ENCODE measurements at regions not wholly inside any gene's neighbourhood (a gene's known extent, or its start where the extent isn't known, plus 50 kb on each side); places are given as distances from the start of the nearest gene placed in this dataset.

DNA sequence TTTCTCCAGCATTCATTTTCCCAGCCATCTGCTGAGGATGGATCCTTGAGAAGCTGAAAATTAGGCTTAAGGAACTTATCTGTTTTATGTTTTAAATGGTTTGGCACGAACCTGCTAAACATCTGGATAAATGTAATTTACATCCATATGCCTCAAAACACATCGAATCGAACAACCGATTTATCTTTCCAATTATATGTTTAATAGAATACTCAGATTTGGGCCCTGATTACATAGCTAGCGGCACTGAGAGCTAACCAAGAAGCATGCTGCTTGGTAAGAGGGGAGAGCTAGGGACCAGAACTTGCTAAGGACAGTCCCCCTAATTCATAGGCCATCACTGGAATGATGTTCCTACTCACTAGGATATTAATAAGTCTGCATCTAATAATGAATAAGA, 144.4 kb downstream of the BUB3 start:
- Histone ChIP-seq H3K36me3 (ENCODE audit: control insufficient read depth, insufficient read depth, low read length) (no peaks in the 10 kb centered on the region), H3K27me3 (ENCODE audit: control insufficient read depth, insufficient read depth, low read length) (no peaks in the 10 kb centered on the region), H3K4me3 (ENCODE audit: low read depth, low read length) (no peak overlapping the region)
- no peak for FAIRE-seq
- TF ChIP-seq, protein P1, sequence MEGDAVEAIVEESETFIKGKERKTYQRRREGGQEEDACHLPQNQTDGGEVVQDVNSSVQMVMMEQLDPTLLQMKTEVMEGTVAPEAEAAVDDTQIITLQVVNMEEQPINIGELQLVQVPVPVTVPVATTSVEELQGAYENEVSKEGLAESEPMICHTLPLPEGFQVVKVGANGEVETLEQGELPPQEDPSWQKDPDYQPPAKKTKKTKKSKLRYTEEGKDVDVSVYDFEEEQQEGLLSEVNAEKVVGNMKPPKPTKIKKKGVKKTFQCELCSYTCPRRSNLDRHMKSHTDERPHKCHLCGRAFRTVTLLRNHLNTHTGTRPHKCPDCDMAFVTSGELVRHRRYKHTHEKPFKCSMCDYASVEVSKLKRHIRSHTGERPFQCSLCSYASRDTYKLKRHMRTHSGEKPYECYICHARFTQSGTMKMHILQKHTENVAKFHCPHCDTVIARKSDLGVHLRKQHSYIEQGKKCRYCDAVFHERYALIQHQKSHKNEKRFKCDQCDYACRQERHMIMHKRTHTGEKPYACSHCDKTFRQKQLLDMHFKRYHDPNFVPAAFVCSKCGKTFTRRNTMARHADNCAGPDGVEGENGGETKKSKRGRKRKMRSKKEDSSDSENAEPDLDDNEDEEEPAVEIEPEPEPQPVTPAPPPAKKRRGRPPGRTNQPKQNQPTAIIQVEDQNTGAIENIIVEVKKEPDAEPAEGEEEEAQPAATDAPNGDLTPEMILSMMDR (IDR thresholded peaks at IDR 0.05; ENCODE audit: insufficient read depth, low read length, severe bottlenecking) = no peak
- no peak for DNase-seq (ENCODE audit: low read depth)

DNA sequence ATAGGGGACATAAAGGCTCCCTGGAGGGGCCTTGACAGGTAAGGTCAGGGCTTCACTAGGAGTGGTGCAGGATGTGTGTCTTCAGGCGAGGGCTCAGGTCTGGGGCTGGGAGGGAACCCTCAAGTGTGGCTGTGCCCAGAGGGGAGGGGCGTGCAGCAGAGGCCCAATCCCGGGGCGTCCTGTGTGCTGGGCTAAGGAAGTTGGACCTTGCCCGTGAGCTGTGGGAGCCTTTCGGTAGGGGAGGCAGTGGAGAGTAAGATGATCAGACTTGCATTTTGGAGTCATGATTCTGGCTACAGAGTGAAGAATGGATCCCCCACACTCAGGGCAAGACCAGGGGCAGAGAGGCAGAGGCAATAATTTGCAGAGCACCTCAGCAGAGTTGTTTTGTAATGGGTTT, 145.4 kb downstream of the BUB3 start:
- no peaks in the 10 kb centered on the region for H3K36me3 ChIP-seq (ENCODE audit: control insufficient read depth, insufficient read depth, low read length)
- FAIRE-seq = no peak
- H3K27me3 ChIP-seq (ENCODE audit: control insufficient read depth, insufficient read depth, low read length) = no peaks in the 10 kb centered on the region
- TF ChIP-seq, protein P1 (IDR thresholded peaks at IDR 0.05; ENCODE audit: insufficient read depth, low read length, severe bottlenecking) = no peak
- H3K4me3 ChIP-seq (ENCODE audit: low read depth, low read length) = no peak overlapping the region
- no peak for DNase-seq (ENCODE audit: low read depth)

DNA sequence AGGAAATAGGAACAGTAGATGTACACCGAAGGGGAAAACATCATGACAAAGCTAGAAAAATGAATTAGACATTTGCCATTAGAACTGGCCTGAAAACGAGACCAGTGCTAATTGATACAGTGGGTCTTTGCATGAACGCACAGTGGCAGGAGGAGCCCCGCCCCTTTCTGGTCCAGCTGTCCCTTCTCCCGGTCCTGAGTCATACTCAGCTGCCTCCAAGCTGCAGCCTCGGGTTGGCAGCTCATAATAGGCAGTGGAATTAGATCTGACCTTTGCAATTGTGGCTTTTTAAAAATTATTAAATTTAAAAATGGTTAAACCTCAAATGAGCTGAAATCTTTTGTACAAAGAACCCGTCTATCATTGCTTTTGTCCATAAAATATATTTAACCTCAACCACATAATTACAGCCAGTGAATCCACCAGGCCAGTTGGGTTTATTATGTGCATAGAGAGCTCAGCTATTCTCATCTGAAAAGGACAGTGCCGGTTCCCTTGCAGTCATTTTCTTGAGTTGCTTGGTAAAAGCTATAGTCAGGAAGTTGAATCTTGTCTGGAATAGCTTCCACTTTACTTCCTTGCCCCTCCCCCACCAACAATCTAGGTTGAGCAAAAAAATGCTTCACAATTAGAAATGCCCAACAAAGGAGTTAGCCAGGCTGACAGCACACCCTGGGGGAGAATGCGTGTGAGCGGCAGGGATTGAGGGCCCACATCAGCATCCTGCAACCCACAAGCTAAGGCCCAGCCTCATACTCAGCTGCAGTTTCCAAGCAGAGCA, 147.1 kb downstream of the BUB3 start:
- H3K36me3 ChIP-seq (ENCODE audit: control insufficient read depth, insufficient read depth, low read length) = no peaks in the 10 kb centered on the region
- FAIRE-seq (no peak), DNase-seq (ENCODE audit: low read depth) (peak; percentile 34)
- TF ChIP-seq, protein P1 (IDR thresholded peaks at IDR 0.05; ENCODE audit: insufficient read depth, low read length, severe bottlenecking) = no peak
- no peak overlapping the region for H3K4me3 ChIP-seq (ENCODE audit: low read depth, low read length)
- H3K27me3 ChIP-seq (ENCODE audit: control insufficient read depth, insufficient read depth, low read length) = no peaks in the 10 kb centered on the region

DNA sequence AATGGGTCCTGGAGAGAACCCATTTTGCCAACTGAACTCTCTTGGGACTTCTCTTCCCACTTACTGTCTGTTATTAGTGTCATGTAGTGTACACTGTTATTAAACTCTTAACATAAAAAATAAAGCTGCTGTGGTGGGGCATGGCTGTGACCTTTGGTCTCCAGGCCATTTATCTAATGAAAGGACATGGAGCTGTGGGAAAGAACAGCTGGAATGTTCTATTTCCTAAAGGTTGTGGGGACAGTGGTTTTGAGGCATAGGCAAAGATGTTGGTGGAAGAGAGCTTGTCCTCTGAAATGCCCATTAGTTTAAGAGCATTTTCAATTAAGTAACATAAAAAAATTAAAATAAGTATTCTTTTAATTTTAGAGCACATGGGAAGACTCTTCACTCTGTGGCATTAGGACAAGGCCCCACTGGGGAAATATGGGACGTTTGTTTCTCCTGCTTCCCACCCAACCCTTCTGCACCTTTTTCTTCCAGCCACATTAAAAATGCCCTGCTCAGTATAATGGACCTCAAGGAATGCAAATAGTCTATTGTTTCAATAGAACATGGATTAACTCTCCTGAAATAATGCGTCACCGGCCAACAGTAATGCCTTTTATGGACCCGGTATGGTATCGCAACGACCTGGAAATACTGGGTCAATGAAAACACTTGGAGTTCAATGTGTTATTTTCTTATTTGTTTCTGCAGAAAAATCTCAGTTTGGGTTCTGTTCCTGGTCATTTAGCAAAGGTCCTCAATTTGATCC, 149.6 kb downstream of the BUB3 start:
- no peak for FAIRE-seq
- no peak for DNase-seq (ENCODE audit: low read depth)
- Histone ChIP-seq H3K27me3 (ENCODE audit: control insufficient read depth, insufficient read depth, low read length) (no peaks in the 10 kb centered on the region), H3K36me3 (ENCODE audit: control insufficient read depth, insufficient read depth, low read length) (no peaks in the 10 kb centered on the region), H3K4me3 (ENCODE audit: low read depth, low read length) (no peak overlapping the region)
- TF ChIP-seq, protein P1 (IDR thresholded peaks at IDR 0.05; ENCODE audit: insufficient read depth, low read length, severe bottlenecking) = no peak

DNA sequence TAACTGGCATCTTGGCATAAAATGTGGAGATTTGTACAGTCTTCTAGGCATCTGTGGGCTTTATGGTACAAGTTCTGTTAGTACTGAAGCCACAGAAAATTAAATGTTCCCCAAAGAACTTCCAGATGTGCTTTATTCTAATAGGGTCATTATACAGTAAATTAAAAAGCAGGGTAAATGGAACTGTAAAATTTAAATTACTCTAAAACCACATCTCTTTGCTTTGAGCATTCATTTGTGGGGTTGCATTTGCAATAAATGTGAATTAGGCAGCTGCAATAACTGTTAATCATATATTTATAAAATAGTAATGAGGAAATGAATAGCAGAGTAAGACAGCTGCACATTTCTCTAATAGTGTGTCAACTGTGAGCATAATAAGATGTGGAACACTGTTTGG, 151.5 kb downstream of the BUB3 start:
- TF ChIP-seq, protein P1 (IDR thresholded peaks at IDR 0.05; ENCODE audit: insufficient read depth, low read length, severe bottlenecking) = no peak
- no peak for DNase-seq (ENCODE audit: low read depth)
- no peak for FAIRE-seq
- no peaks in the 10 kb centered on the region for H3K27me3 ChIP-seq (ENCODE audit: control insufficient read depth, insufficient read depth, low read length)
- no peaks in the 10 kb centered on the region for H3K36me3 ChIP-seq (ENCODE audit: control insufficient read depth, insufficient read depth, low read length)
- H3K4me3 ChIP-seq (ENCODE audit: low read depth, low read length) = no peak overlapping the region
